Gastrocnemius medialis (tissue), 4 donors: ENCODE measurements at regions not wholly inside any gene's neighbourhood (a gene's known extent, or its start where the extent isn't known, plus 50 kb on each side); places are given as distances from the start of the nearest gene placed in this dataset.

Source experiments
- CTCF ChIP-seq, 5 experiments: fragments of 450-650 bp in 3 of 5; fragments of 200-600 bp in 2 of 5; sonication (generic) in 2 of 5; IDR thresholded peaks in 4 of 5; conservative IDR thresholded peaks in 1 of 5; 1 replicate in 4 of 5; 2 replicates in 1 of 5; pipeline ENCODE4 v1.5.1; 2016 to 2019; ENCODE audit warnings: antibody characterized with exemption in 5 of 5, mild to moderate bottlenecking in 3 of 5, moderate library complexity in 3 of 5
- POLR2A ChIP-seq, 2 donors: fragments of 450-650 bp; IDR thresholded peaks; one replicate each; pipeline ENCODE4 v1.6.1; 2017; ENCODE audit warnings: antibody characterized with exemption in 2 of 2, mild to moderate bottlenecking in 2 of 2, moderate library complexity in 2 of 2

- no peak for TF ChIP-seq CTCF (IDR thresholded peaks at IDR 0.05 in 4 of 5, conservative IDR thresholded peaks at IDR 0.05 in 1 of 5)
- no peak for TF ChIP-seq POLR2A (IDR thresholded peaks at IDR 0.05)
Measured at GRCh38 chr18:33873112-33873511, 295.1 kb downstream of the ASXL3 start.
